OCI-LY1 (cell line): ENCODE measurements at regions not wholly inside any gene's neighbourhood (a gene's known extent, or its start where the extent isn't known, plus 50 kb on each side); places are given as distances from the start of the nearest gene placed in this dataset.

Experiments used
- H2AFZ ChIP-seq: fragments of 200-600 bp; sonication (generic), shearing (Covaris generic); 2 replicates; pipeline ENCODE4 v1.6.0; 2014; ENCODE audit warnings: antibody characterized with exemption, mild to moderate bottlenecking, low read length
- H3F3A ChIP-seq: fragments of 200-600 bp; sonication (generic), shearing (Covaris generic); 2 replicates; pipeline ENCODE4 v1.6.0; 2014; ENCODE audit warnings: mild to moderate bottlenecking, antibody characterized with exemption, low read length, moderate library complexity; ENCODE audit not compliant: insufficient read depth
- H3K27ac ChIP-seq: fragments of 200-600 bp; sonication (generic); 2 replicates; pipeline ENCODE4 v1.5.1; 2014; ENCODE audit warnings: low read length, mixed run types, mild to moderate bottlenecking, low read depth; ENCODE audit not compliant: poor library complexity, severe bottlenecking
- H3K27me3 ChIP-seq: fragments of 200-600 bp; sonication (generic); 2 replicates; pipeline ENCODE4 v1.6.0; 2014; ENCODE audit warnings: antibody characterized with exemption, mild to moderate bottlenecking, low read length, moderate library complexity; ENCODE audit not compliant: insufficient read depth
- H3K36me3 ChIP-seq: fragments of 200-600 bp; sonication (generic); 2 replicates; pipeline ENCODE4 v1.6.1; 2014; ENCODE audit warnings: mild to moderate bottlenecking, antibody characterized with exemption, low read length, moderate library complexity, mixed read lengths; ENCODE audit not compliant: insufficient read depth
- H3K4me1 ChIP-seq: fragments of 200-600 bp; sonication (generic); 2 replicates; pipeline ENCODE4 v1.5.1; 2014; ENCODE audit warnings: mild to moderate bottlenecking, low read length, moderate library complexity; ENCODE audit not compliant: insufficient read depth, severe bottlenecking
- H3K4me2 ChIP-seq: fragments of 200-600 bp; sonication (generic), shearing (Covaris generic); 2 replicates; pipeline ENCODE4 v1.6.1; 2014; ENCODE audit warnings: low read length
- H3K4me3 ChIP-seq: fragments of 200-600 bp; sonication (generic); 2 replicates; pipeline ENCODE4 v1.5.1; 2014; ENCODE audit warnings: low read length, low read depth, mild to moderate bottlenecking, mixed read lengths; ENCODE audit not compliant: poor library complexity, severe bottlenecking
- H3K79me2 ChIP-seq: fragments of 200-600 bp; shearing (Covaris generic); 2 replicates; pipeline ENCODE4 v1.6.1; 2016; ENCODE audit warnings: mixed run types, low read length, mixed read lengths; ENCODE audit not compliant: insufficient read depth
- H3K9ac ChIP-seq: fragments of 200-600 bp; sonication (generic), shearing (Covaris generic); 2 replicates; pipeline ENCODE4 v1.6.1; 2014; ENCODE audit warnings: mild to moderate bottlenecking, low read length, mixed read lengths
- H3K9me2 ChIP-seq: fragments of 200-600 bp; sonication (generic), shearing (Covaris generic); 2 replicates; pipeline ENCODE4 v1.6.1; 2014; ENCODE audit warnings: low read depth, mild to moderate bottlenecking, low read length, mixed read lengths
- H3K9me3 ChIP-seq: fragments of 200-600 bp; shearing (Covaris generic); 2 replicates; pipeline ENCODE4 v1.6.1; 2014; ENCODE audit warnings: low read length, mixed read lengths
- H4K20me1 ChIP-seq: fragments of 200-600 bp; sonication (generic), shearing (Covaris generic); 2 replicates; pipeline ENCODE4 v1.6.0; 2016; ENCODE audit warnings: mild to moderate bottlenecking, low read length; ENCODE audit not compliant: insufficient read depth
- CTCF ChIP-seq: fragments of 200-600 bp; sonication (generic), shearing (Covaris generic); IDR thresholded peaks from 2 replicates; pipeline ENCODE4 v1.5.1; 2017; ENCODE audit warnings: mild to moderate bottlenecking, antibody characterized with exemption, low read length, moderate library complexity, mixed read lengths
- EZH2 ChIP-seq: fragments of 200-600 bp; sonication (generic), shearing (Covaris generic); IDR thresholded peaks from 2 replicates; pipeline ENCODE4 v1.8.0; 2017; ENCODE audit warnings: borderline replicate concordance, mixed run types, mild to moderate bottlenecking, antibody characterized with exemption, low read length, moderate library complexity, mixed read lengths

- no peaks in the 10 kb centered on the region for H4K20me1 ChIP-seq
- no peaks in the 10 kb centered on the region for H3K36me3 ChIP-seq
- H3K27me3 ChIP-seq, result no peaks in the 10 kb centered on the region
- no peak overlapping the region for H3K4me3 ChIP-seq
- no peak overlapping the region for H3K9ac ChIP-seq
- H2AFZ ChIP-seq, result no peak overlapping the region
- no peak overlapping the region for H3K4me2 ChIP-seq
- H3F3A ChIP-seq, result no peaks in the 10 kb centered on the region
- peaks cover 2% of the 10 kb centered on the region; the same call in 1 of the 2 replicates for H3K9me2 ChIP-seq
- H3K79me2 ChIP-seq, result no peaks in the 10 kb centered on the region
- H3K9me3 ChIP-seq, result peaks cover 10% of the 10 kb centered on the region; the same call in 1 of the 2 replicates
- no peaks in the 10 kb centered on the region for H3K4me1 ChIP-seq
- no peak overlapping the region for H3K27ac ChIP-seq
- no peak for TF ChIP-seq EZH2
- TF ChIP-seq CTCF, result no peak
Observed at GRCh38 chr7:41867639-41868280, 164.9 kb upstream of the INHBA start.

GRCh38 chr7:41862261-41862660 lies 159.4 kb upstream of the INHBA start:
- Histone ChIP-seq H3K27me3 (no peaks in the 10 kb centered on the region), H3K36me3 (no peaks in the 10 kb centered on the region), H2AFZ (no peak overlapping the region), H3F3A (no peaks in the 10 kb centered on the region), H3K4me2 (no peak overlapping the region), H4K20me1 (no peaks in the 10 kb centered on the region), H3K27ac (no peak overlapping the region), H3K79me2 (no peaks in the 10 kb centered on the region), H3K4me1 (no peaks in the 10 kb centered on the region), H3K4me3 (no peak overlapping the region), H3K9me3 (peaks cover 10% of the 10 kb centered on the region; the same call in 1 of the 2 replicates), H3K9ac (no peak overlapping the region), H3K9me2 (no peaks in the 10 kb centered on the region; the same call in 1 of the 2 replicates)
- no peak for TF ChIP-seq EZH2
- TF ChIP-seq CTCF, result no peak

- TF ChIP-seq EZH2 (no peak), CTCF (no peak)
- Histone ChIP-seq H3K4me2 (no peak overlapping the region), H3K4me1 (no peaks in the 10 kb centered on the region), H3K79me2 (no peaks in the 10 kb centered on the region), H3K4me3 (no peak overlapping the region), H4K20me1 (no peaks in the 10 kb centered on the region), H3K27me3 (no peaks in the 10 kb centered on the region), H3K27ac (no peak overlapping the region), H3K36me3 (no peaks in the 10 kb centered on the region), H3F3A (no peaks in the 10 kb centered on the region), H2AFZ (no peak overlapping the region), H3K9ac (no peak overlapping the region), H3K9me3 (peaks cover 10% of the 10 kb centered on the region; the same call in 1 of the 2 replicates), H3K9me2 (no peaks in the 10 kb centered on the region; the same call in 1 of the 2 replicates)
Observed at GRCh38 chr7:41861642-41862041, 158.8 kb upstream of the INHBA start.
